NCI-H187 (cell line): ENCODE measurements at regions not wholly inside any gene's neighbourhood (a gene's known extent, or its start where the extent isn't known, plus 50 kb on each side); places are given as distances from the start of the nearest gene placed in this dataset.
A peak's percentile ranks its signal among the peaks of the same experiment; 100 is the strongest.
"Not testable (repeated sequence)": the region's sequence is repeated elsewhere in the genome, so short reads cannot be mapped to it uniquely, and the experiment has no call there.

ENCODE experiments used
- DNase-seq, 2 experiments: peaks; one replicate each; lab custom pipeline; 2025; lab: John Stamatoyannopoulos, UW

DNA sequence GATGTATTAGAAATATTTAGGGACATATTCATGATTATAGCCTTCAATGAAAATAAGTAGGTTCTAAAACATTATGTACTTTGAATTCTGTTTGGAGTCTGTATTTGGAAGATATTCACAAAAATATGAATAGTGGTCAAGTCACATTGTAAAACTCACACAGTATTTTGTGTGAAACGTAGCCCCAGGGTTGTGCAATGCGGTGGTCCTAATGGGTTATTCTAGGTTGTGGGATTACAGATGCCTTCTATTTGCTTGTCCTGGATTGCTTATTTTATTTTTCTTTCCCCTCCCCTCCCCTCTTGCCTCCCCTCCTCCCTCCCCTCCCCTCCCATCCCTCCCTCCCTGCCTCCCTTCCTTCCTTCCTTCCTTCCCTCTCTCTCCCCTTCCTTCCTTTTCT is 93.7 kb upstream of the THUMPD2 start:
- no peak for DNase-seq

DNA sequence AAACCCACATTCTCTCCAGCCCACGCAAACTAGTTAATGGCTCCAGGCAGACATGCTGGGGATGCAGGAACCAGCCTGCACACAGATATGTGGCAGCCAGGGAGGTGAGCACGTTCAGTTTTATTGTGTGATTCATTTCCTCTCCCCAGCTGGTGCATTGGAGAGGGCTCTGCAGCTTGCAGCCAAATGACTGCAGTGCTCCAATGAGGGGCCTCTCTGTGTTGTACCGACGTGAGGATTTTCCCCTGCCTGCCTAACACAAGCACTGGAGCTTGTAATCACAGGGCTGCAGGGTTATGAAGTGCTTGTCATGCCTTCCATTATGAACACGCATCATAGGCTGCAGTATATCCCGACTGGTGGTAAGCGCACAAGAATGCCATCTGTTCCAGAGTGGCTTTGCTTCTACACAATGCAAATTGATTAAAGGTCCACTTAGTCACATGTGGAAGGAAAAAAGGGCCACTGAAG is 92.3 kb upstream of the THUMPD2 start:
- DNase-seq: peak in 1 of 2 experiments; percentile 44

DNA sequence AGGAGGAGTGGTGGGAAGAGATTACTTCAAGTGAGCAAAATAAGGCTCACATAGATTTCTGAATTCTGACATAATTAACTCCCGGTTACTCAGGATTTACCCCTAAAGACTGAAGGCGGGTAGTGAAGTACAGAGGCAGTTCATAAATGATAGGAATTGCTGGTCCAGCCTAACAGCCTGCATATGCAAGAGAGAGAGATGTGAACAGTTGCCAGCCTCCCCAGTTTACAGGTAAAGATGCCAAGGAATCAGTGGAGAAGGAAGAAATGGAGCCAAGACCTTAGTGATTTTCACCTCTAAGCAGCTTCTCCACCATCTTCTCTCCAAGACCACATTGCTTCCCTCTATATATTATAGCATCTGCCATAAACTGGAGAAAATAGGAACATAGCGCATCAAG is 91.8 kb upstream of the THUMPD2 start:
- no peak for DNase-seq

DNA sequence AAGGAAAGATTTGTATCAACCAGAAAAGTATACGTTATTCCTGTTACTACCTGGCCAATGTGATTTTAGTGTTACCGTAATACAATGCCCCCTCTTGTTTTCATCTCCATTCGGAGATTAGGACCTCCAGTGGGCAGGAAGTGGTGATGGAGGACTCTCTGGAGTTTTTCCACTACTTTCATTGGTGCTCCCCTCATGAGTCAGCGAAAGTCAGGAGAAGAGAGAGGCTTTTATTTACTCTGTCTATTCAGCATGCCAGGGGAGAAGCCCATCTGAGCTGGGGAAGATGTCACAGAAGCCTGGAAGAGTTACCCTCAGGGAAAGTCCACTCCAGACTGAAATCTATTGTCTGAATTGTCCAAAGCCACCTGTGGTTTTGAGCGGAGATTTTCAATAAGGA is 88.2 kb upstream of the THUMPD2 start:
- DNase-seq: no peak

DNA sequence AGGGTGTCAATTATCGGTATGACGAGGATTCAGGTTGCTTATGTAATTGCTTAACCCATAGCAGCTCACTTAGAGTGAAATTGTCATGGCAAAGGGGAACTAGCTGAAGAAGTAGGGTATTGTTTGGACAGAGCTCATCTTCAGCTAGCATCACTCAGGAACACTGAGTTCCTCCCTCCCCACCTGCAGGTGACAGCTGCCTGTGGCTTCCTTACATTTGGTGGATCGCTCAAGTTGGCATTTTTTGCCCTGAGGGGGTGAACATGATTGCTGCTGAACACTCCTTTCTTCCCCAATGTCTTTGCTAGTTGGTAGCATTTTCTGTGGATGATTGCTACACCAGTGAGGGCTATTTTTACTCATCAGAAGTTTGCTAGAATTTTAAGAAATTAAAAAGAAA is 86.7 kb upstream of the THUMPD2 start:
- no peak for DNase-seq

DNA sequence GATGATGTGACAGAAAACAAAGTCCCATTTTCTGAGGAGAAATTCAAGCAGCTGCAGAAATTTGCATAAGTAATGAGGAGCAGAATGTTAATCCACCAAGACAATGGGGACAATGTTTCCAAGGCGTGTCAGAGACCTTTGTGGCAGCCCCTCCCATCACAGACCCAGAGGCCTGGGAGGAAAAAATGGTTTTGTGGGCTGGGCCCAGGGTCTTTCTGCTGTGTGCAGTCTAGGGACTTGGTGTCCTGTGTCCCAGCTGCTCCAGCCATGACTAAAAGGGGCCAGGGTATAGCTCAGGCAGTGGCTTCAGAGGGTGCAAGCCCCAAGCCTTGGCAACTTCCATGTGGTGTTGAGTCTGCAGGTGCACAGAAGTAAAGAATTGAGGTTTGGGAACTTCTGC is 84.6 kb upstream of the THUMPD2 start:
- DNase-seq: not testable (repeated sequence)

DNA sequence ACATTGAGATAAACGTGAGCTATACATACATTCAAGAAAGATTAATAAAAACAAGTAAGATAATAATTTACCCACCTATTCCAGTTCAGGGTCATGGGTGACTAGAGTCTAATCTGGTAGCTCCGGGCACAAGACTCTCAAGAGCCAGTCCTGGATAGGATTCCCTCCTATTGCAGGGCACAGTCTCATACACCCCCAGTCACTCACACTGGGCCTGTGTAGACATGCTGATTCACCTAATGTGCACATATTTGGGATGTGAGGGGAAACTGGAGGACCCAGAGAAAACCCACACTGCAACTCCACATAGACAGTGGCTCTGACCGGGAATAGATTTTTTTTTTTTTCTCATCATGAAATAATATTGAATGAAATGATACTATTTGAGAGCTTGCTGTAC is 81.5 kb upstream of the THUMPD2 start:
- no peak for DNase-seq

DNA sequence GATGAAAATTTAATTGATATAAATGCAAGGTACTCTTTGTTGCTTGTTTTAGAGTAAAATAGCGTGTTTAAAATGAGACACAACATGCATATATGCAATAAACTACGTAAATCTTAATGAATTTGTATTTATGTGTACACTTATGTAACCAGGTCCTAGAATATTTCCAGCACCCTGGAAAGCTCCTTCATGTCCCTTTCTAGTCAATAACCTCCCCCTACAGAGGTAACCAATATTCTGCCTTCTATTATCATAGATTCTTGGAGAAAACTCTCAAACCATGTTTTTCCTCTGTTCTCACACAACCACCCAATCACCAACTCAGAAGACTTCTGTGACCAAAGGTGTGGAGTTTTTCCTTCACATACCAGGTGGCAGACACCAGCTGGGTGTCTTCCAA is 79.6 kb upstream of the THUMPD2 start:
- no peak for DNase-seq

DNA sequence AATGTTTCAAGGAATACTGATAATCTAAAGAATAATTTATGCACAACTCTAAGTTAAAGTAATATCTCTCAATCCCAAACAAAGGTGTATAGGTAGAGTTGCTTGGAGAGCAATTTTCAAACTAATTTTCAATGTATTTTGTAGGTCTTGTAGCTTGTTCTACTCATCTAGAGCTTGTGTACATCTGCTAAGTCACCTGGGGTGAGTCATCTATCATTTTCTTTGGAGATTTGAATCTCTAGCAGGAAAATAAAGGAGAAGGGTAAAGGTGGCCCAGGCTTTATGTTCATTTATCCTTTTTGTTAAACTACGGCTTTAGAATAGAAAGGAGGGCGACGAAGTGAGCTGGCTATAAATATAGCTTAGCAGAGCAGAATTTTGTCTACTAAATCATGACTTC is 76.8 kb upstream of the THUMPD2 start:
- no peak for DNase-seq

DNA sequence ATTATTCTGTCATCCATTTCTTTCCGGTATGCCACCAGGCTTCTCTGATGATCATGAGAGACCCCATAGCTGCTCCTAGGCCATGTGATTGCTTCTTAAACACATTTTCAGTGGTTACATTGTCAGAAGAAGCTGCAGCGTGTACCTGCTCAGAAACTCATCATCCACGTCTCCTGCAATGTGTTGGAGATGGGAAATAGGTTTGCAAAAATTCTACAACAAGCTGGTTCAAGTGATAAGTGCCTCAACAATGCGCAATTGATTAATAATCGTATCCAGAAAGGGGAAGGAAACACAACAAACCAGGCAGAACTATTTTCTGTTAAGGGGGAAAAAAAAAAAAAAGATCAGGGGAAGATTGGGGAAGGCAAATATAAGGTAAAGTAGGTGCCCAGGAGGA is 75.7 kb upstream of the THUMPD2 start:
- no peak for DNase-seq

DNA sequence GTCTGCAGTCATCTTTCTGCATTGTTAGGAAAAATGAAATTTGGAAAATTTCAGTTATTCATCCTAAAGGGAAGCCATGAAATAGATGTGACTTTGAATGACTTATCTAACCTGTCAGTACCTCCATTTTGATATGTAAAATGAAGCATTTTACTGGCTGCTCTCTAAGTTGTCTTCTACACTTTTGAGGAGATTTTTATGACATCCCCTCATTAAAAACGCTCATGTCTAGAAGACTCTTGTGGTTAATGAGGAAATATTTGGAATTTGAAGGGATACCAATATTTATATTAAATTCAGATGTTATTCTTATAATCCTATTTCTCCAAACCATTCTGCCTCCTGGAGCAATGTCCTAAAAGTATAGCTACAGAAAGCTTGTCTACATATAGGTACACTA is 73.8 kb upstream of the THUMPD2 start:
- DNase-seq: no peak

DNA sequence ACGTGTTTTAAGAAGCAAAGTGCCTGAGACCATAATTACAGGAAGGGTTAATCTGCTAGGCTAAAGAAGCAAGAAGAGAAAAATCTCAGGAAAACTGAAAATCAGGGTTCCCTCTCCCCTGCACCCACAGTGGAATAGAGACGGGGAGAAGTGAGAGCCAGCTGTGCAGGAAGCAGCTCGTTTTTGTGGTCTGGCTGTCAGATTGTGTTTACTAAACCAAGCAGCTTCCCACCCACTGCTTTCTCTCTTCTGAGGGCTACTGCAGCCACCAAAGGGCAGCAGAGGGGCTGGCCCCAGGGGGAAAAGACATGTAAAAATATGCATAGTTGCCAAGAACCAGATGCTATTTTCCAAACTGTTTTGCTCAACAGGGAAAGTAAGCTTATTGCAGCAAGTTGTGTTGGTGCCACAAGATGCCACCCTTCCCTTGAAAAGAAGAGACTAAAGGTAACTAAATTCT is 72.6 kb upstream of the THUMPD2 start:
- no peak for DNase-seq

DNA sequence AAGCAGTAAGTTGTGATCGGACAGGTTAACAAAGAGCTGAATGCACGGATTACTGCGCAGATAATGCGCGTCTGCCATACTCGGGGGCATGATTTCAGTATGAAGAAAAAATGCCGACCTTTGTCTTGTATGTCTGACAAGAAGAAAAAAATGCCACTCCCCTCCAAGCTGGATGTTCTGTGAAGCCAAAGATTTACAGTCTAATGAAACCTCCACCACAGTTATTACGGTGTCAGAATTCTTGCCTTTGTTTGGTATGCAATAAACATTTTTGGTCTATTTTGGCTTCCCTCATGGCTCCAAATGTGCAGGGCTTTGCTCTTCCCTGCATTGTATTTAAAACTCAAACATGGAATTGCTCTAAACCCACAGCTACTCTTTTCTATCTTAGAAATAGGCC is 72.2 kb upstream of the THUMPD2 start:
- DNase-seq: no peak

DNA sequence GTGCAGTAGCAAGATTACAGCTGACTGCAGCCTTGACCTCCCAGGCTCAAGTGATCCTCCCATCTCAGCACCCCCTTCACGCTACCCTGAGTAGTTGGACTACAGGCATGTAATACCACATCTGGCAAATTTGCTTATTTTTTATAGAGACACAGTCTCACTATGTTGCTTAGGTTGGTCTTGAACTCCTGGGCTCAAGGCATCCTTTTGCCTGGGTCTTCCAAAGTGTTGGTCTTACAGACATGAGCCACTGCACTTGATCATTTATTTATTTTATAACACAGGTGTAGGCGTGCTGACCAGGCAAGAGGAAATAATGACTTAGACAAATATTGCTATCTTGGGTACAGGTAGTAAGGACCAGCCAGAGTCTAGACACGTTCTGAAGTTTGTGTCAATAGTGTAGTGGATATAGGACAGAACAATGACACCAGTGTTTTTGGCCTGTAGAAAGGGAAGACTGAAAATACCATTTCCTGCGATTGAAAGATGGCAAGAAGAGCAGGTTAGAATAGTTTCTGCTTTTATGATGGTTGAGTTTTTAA is 71.0 kb upstream of the THUMPD2 start:
- DNase-seq: no peak

DNA sequence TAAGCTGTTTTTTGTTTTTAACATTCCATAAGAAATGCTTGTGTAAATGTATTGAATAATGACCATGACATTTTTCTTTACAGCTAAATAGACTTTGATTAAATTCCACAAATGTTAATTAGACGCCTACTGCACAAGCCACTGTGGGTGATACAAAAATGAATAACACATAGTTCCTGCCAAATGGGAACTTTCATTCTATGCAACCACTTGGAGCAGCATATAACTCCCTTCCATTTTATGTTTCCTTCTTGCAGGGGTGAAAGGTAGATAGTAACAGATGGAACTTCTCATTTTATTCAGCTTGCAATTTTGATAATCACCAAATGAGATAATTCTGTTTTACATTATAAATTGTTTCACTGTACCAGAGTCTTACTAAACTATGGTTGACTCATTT is 70.0 kb upstream of the THUMPD2 start:
- DNase-seq: no peak

DNA sequence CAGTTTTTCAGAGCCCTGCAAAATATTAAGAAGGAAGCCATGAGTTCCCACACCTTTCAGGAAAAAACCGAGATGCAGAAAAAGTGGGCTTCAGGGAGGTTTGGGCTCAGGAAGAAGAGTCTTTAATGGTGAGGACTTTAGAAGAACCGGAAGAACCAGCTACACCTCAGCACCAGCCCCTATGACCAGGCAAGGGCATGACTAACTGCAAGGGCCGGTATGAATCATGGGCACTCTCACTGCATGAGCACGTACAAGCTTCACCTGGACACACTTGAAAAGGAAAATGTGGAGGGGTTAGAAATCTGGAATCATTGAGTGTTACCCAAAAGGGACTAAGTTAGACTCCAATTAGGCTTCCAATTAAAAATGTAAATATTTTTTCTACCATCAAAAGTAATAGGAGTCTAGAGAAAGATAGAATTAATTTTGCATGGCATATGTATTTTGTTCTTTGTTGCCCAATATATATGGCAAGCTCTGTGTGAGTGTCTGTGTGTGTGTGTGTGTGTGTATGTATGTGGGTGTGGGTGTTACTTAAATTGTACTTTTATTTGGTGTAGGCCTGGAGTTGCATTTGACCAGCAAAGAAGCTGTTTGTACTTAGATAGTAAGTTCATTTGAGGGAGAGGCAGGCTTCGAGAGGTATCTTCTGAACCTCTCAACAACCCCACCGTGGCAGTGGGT is 66.5 kb upstream of the THUMPD2 start:
- DNase-seq: no peak

DNA sequence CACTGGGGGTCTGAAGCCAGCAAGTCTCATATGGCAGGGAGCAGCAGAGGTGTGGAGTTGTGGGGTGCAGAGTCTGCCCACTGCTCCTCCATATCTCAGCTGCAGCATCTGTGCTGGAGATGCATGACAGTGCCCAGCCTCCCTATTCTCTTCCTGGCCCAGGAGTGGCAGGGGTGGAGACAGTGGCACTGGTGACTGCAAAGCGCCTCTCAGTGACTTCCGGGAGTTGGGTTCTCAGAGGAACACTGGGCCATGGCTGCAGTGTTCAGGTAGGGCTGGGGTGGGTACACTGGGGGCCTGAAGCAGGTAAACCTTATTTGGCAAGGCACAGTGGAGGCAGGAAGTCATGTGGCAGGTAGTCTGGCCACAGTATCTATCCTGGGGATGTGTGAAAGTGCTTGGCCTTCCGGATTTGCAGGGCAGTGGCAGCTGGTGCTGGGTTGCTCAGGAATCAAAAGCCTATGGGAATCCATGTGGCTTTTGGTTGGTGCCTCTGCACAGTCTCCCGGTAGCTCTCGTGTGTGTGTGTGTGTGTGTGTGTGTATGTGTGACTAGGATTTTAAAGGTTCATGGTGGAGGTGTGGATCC is 60.3 kb upstream of the THUMPD2 start:
- no peak for DNase-seq

DNA sequence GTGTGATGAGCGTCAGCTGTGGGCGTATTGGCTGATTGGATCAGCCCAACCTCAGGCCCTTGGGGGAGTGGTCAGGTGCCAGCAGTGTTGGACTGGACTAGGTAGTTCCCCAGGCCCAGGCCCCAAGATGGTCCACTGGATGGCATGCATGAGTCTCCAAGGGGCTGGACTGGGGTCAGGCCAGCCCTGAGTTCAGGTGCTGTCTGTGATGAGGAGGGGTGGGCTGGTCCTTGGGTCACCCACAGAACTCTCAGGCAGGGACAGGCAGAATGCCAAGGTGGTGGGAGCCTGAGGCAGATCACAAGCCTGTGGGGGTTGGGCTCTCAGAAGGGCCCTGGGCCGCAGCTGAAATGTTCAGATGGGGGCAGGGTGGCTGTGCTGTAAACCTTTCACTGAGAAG is 59.5 kb upstream of the THUMPD2 start:
- no peak for DNase-seq

DNA sequence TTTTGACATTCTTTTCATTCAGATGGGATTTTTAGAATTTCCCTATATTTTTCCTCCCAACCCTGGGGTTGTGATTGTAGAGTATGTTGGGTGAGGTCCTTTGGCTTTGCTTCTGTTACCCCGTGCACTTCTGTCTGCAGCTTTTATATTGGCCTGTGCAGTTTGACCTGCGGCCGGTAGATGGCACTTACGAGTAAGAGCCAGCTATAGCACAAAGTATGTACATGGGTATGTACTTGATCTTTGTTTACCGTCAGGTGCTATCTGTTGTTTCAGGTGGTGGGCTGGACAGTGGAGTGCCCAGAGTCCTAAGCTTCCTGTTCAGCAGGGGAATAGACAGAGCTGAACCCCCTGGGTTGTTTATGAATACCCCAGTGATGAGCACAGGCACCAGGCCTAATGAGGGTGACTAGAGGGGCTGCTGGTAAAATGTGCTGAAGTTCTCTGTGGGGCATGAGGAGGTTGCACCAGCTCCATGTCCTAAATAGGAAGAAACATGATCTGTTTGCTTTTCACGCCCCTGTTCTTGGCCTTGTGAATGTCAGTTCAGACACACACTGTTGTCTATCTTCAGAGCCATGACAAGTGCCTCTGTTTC is 58.9 kb upstream of the THUMPD2 start:
- DNase-seq: peak; percentile 4 to 19

DNA sequence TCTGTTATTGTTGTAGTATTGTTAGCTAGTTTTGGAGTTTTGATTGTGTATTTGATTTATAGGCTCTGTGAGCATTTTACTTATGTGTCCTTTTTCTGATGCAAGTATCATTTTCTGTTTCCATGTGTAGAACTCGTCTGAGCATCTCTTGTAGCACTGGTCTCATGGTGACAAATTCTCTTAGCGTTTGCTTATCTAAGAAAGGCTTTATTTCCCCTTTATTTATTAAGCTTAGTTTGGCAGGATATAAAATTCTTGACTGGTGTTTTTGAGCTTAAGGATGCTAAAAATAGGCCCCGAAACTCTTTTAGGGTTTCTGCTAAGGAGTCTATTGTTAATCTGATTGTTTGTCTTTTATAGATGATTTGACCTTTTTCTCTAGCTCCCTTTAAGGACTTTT is 57.6 kb upstream of the THUMPD2 start:
- DNase-seq: no peak

DNA sequence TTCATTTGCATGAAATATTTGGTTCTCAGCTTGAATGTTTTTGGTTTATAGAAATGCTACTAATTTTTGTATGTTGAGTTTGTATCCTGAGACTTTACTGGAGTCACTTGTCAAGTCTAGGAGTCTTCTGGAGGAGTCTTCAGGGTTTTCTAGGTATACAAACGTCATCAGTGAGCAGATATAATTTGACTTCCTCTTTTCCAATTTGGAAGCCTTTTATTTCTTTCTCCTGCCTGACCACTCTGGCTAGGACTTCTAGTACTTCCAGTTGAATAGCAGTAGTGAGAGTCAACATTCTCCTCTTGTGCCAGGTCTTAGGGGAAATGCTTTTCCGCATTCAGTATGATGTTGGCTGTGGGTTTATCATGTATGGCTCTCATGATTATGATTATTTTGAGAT is 55.4 kb upstream of the THUMPD2 start:
- no peak for DNase-seq

DNA sequence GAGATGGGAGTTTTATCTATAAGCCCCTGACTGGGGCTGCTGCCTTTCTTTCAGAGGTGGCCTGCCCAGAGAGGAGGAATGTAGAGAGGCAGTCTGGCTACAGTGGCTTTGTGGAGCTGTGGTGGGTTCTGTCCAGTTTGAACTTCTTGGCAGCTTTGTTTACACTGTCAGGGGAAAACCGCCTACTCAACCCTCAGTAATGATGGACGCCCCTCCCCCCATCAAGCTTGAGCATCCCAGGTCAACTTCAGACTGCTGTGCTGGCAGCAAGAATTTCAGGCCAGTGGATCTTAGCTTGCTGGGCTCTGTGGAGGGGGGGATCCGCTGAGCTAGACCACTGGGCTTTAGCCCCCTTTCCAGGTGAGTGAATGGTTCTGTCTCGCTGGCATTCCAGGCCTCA is 51.6 kb upstream of the THUMPD2 start:
- DNase-seq: not testable (repeated sequence)
